ENCODE measurements at regions not wholly inside any gene's neighbourhood (a gene's known extent, or its start where the extent isn't known, plus 50 kb on each side); places are given as distances from the start of the nearest gene placed in this dataset.

GRCh38 chr9:83141887-83142286, 78.9 kb upstream of the RASEF start:
- TF ChIP-seq, protein P1, sequence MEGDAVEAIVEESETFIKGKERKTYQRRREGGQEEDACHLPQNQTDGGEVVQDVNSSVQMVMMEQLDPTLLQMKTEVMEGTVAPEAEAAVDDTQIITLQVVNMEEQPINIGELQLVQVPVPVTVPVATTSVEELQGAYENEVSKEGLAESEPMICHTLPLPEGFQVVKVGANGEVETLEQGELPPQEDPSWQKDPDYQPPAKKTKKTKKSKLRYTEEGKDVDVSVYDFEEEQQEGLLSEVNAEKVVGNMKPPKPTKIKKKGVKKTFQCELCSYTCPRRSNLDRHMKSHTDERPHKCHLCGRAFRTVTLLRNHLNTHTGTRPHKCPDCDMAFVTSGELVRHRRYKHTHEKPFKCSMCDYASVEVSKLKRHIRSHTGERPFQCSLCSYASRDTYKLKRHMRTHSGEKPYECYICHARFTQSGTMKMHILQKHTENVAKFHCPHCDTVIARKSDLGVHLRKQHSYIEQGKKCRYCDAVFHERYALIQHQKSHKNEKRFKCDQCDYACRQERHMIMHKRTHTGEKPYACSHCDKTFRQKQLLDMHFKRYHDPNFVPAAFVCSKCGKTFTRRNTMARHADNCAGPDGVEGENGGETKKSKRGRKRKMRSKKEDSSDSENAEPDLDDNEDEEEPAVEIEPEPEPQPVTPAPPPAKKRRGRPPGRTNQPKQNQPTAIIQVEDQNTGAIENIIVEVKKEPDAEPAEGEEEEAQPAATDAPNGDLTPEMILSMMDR (IDR thresholded peaks at IDR 0.05; ENCODE audit: low read depth, low read length) = no peak
- TF ChIP-seq POLR2A (IDR thresholded peaks at IDR 0.05; ENCODE audit: extremely low read depth, insufficient read length) = no peak

All from NB4 (cell line).